ENCODE measurements at regions not wholly inside any gene's neighbourhood (a gene's known extent, or its start where the extent isn't known, plus 50 kb on each side); places are given as distances from the start of the nearest gene placed in this dataset.

DNA sequence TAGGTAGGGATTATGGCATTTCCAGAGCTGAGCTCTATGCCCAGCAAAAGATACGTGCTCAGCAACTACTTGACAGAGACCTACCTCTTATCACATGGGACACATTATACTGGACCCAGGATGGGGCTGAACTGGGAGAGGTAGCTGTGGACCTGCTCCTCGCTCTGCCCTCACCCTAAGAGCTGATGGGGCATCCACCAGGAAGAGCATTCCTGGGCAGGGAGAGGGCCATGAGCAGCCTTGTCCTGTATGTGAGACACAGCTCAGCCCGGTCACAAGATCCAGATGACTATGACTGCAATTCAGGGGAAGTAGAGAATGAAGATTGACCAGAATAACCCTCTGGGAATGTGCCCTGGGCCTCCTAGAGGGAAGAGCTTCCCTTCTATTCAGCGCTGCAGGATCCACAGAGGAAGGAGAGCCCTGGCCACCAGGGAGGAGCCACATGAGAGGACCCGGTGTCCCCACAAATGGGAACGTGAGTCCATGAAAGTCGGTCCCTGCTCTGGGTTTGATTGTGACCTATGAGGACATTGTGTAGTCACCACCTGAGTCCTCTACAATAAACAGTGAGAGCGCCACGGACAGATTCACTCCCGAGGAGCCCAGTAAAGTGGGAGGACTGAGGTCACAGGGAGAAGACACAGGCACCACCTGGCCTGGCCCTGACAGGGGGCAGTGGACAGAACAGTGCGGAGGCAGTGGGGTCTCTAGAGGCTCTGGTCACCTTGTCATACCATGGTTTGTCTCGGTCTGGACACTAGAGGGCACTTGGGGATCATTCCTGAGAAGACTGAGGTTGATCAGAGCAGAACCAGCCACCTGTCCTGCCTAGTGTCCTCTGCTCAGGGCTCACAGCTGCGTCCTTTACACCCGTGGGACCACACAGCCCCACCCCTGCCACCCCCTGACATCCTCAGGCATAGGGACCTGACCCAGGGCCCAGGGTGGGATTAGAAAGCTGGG lies 99.5 kb downstream of the ZNF280B start:
- peaks cover 39 to 61% of the 10 kb centered on the region in 2 donors for H3K4me1 ChIP-seq (ENCODE audit: control insufficient read depth in 2 of 2, insufficient read depth in 2 of 2, low read length in 2 of 2)
- no peak overlapping the region for H2AFZ ChIP-seq (ENCODE audit: insufficient read depth, low read depth, low read length, poor library complexity, severe bottlenecking)
- H3K9ac ChIP-seq (ENCODE audit: low read length), result no peak overlapping the region
- no peaks in the 10 kb centered on the region for H3K27me3 ChIP-seq (replicated peaks in 1 of 4; ENCODE audit: control extremely low read depth in 1 of 4, control insufficient read depth in 3 of 4, insufficient read depth in 4 of 4, low read length in 3 of 4)
- peaks cover 61% of the 10 kb centered on the region for H3K4me1 Mint-ChIP-seq
- H3K9me3 ChIP-seq (ENCODE audit: control extremely low read depth in 1 of 3, control insufficient read depth in 2 of 3, insufficient read depth in 1 of 3, low read length in 2 of 3), result peaks cover 0 to 6% (median 0%) of the 10 kb centered on the region in 3 donors
- intact Hi-C loops (cut with micrococcal nuclease), result no loop called here
- TF ChIP-seq, protein P1, sequence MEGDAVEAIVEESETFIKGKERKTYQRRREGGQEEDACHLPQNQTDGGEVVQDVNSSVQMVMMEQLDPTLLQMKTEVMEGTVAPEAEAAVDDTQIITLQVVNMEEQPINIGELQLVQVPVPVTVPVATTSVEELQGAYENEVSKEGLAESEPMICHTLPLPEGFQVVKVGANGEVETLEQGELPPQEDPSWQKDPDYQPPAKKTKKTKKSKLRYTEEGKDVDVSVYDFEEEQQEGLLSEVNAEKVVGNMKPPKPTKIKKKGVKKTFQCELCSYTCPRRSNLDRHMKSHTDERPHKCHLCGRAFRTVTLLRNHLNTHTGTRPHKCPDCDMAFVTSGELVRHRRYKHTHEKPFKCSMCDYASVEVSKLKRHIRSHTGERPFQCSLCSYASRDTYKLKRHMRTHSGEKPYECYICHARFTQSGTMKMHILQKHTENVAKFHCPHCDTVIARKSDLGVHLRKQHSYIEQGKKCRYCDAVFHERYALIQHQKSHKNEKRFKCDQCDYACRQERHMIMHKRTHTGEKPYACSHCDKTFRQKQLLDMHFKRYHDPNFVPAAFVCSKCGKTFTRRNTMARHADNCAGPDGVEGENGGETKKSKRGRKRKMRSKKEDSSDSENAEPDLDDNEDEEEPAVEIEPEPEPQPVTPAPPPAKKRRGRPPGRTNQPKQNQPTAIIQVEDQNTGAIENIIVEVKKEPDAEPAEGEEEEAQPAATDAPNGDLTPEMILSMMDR (IDR thresholded peaks at IDR 0.05), result no peak
- TF ChIP-seq EZH2 (IDR thresholded peaks at IDR 0.05; ENCODE audit: borderline replicate concordance, insufficient read depth, low read depth, low read length, poor library complexity, severe bottlenecking), result no peak
- peak overlapping the region in 1 of 2 donors; percentile 60 for H3K27ac ChIP-seq (ENCODE audit: low read length in 2 of 2)
- H3K36me3 ChIP-seq (replicated peaks in 1 of 2; ENCODE audit: control extremely low read depth in 1 of 2, control insufficient read depth in 1 of 2, extremely low read depth in 1 of 2, insufficient read depth in 2 of 2, low read length in 1 of 2), result no peaks in the 10 kb centered on the region
- ChIA-PET POLR2A (interaction anchor here (1.0 to 1.5 kb wide), 3 partner anchors 13 to 527 kb away, joined by 3 read pairs; no protein-coding TSS in a partner anchor), CTCF (interaction anchor here (0.7 to 4.5 kb wide), 14 partner anchors 9 to 547 kb away, joined by 3 to 50 read pairs (median 4); no protein-coding TSS in a partner anchor)
- 66% methylated on average over 7 of the region's 14 CpGs for WGBS (ENCODE audit: insufficient coverage)
- H3K79me2 ChIP-seq (ENCODE audit: control insufficient read depth, insufficient read depth, low read length), result no peaks in the 10 kb centered on the region
- H3K4me3 Mint-ChIP-seq, result peak overlapping the region; percentile 74
- peak; percentile 43 for ATAC-seq (ENCODE audit: low read depth)
- H3K27ac Mint-ChIP-seq, result peak overlapping the region; percentile 53
- DNase-seq, result peak; percentile 69
- no peaks in the 10 kb centered on the region for H3K27me3 Mint-ChIP-seq
- H3K4me2 ChIP-seq (replicated peaks; ENCODE audit: low read depth, low read length, poor library complexity, severe bottlenecking), result peak overlapping the region; percentile 72
- peak overlapping the region in 1 of 5 experiments; percentile 21 for H3K4me3 ChIP-seq (ENCODE audit: control extremely low read depth in 1 of 5, extremely low read depth in 1 of 5, insufficient read depth in 1 of 5, low read depth in 2 of 5, low read length in 4 of 5)
- no peaks in the 10 kb centered on the region for H3K9me3 Mint-ChIP-seq (ENCODE audit: insufficient read depth)
- H4K20me1 ChIP-seq (ENCODE audit: control insufficient read depth, insufficient read depth, low read length, poor library complexity, severe bottlenecking), result no peaks in the 10 kb centered on the region
